IPS-20b (cell line): ENCODE measurements at regions not wholly inside any gene's neighbourhood (a gene's known extent, or its start where the extent isn't known, plus 50 kb on each side); places are given as distances from the start of the nearest gene placed in this dataset.

ENCODE experiments used
- H3K27ac ChIP-seq: one replicate; pipeline ENCODE4 v1.5.1; 2013; ENCODE audit warnings: low read length
- H3K27me3 ChIP-seq: 2 replicates; pipeline ENCODE4 v1.6.1; 2013; ENCODE audit warnings: mild to moderate bottlenecking, low read length, inconsistent platforms; ENCODE audit not compliant: insufficient read depth
- H3K36me3 ChIP-seq: 2 replicates; pipeline ENCODE4 v1.6.1; 2013; ENCODE audit warnings: low read depth, mild to moderate bottlenecking, inconsistent platforms, low read length, moderate library complexity; ENCODE audit not compliant: insufficient read depth
- H3K4me1 ChIP-seq: 2 replicates; pipeline ENCODE4 v1.6.1; 2013; ENCODE audit warnings: mild to moderate bottlenecking, control low read depth, inconsistent platforms, low read length, moderate library complexity; ENCODE audit not compliant: insufficient read depth
- H3K4me3 ChIP-seq: 2 replicates; pipeline ENCODE4 v1.5.1; 2013; ENCODE audit warnings: mild to moderate bottlenecking, low read length, inconsistent platforms
- H3K9ac ChIP-seq: 2 replicates; pipeline ENCODE4 v1.6.1; 2013; ENCODE audit warnings: low read depth, mild to moderate bottlenecking, inconsistent platforms, low read length, moderate library complexity
- H3K9me3 ChIP-seq: 2 replicates; pipeline ENCODE4 v1.6.1; 2013; ENCODE audit warnings: mild to moderate bottlenecking, low read depth, low read length, inconsistent platforms; ENCODE audit not compliant: insufficient read depth

DNA sequence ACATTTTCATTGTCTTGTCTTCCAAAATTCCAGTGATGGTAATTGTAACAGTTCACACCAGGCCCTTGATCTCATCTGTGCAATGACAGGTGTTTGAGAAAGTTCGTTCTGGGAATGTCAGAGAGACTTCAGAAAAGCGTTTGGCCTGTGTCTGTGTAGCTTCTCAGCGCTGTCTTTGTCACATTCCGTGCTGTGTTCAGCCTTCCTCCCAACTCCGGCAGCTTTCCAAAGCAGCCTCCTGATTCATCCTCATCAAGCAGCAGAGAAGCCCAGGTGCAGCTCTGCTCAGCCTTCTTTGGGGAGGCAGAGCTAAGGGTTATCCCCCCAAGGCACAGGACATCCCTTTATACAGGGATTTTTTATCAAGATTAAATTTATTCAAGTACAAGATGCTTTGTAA is 494.0 kb upstream of the SUCLG2 start:
- Histone ChIP-seq H3K9ac (no peak overlapping the region), H3K27me3 (no peaks in the 10 kb centered on the region), H3K4me3 (no peak overlapping the region), H3K4me1 (peaks cover 4% of the 10 kb centered on the region; the same call in 1 of the 2 replicates), H3K27ac (no peak overlapping the region), H3K9me3 (peaks cover 4% of the 10 kb centered on the region; the same call in 1 of the 2 replicates), H3K36me3 (no peaks in the 10 kb centered on the region)

DNA sequence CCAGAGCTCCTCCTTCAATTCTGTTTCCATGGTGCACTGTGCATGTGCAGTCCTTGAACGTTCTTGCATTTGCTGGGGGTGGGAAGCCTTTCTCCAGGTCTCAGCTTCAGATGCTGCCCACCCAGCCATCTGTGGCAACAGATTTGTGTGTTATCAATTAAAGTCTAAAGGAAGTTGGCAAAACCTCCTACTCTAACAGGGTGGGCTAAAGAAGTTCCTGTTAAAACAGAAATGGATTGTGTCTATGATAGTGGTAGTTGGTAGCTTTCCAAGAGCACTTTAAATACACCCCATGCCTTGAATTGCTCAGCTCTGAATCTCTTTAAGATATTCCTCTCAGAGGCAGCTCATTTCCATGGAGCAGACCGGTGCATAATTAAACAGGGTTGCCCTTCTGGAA is 488.0 kb upstream of the SUCLG2 start:
- no peaks in the 10 kb centered on the region for H3K9me3 ChIP-seq
- no peaks in the 10 kb centered on the region for H3K4me1 ChIP-seq
- H3K4me3 ChIP-seq = no peak overlapping the region
- no peaks in the 10 kb centered on the region for H3K36me3 ChIP-seq
- H3K27ac ChIP-seq = no peak overlapping the region
- no peak overlapping the region for H3K9ac ChIP-seq
- H3K27me3 ChIP-seq = no peaks in the 10 kb centered on the region

DNA sequence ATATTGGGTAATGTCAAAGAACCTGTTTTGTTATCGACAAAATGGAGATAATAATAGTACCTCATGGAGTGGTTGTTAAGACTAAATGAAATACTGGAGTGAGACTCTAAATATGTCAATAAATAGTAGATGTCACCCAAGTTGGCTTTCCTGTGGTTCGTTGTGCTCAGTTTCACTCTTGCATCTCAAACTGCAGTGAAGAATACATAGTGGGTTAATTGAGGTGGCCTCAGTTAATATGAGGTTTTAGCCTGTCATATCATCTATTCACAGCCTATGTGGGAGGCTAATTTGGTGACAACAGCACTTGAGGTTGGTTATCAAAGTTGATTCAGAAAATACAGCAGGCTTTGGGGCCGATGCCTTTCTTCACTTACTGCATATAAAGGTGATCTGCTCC is 485.5 kb upstream of the SUCLG2 start:
- Histone ChIP-seq H3K36me3 (no peaks in the 10 kb centered on the region), H3K4me1 (peaks cover 18% of the 10 kb centered on the region; the same call in 1 of the 2 replicates), H3K9ac (no peak overlapping the region), H3K27ac (no peak overlapping the region), H3K27me3 (no peaks in the 10 kb centered on the region), H3K4me3 (no peak overlapping the region), H3K9me3 (no peaks in the 10 kb centered on the region)

DNA sequence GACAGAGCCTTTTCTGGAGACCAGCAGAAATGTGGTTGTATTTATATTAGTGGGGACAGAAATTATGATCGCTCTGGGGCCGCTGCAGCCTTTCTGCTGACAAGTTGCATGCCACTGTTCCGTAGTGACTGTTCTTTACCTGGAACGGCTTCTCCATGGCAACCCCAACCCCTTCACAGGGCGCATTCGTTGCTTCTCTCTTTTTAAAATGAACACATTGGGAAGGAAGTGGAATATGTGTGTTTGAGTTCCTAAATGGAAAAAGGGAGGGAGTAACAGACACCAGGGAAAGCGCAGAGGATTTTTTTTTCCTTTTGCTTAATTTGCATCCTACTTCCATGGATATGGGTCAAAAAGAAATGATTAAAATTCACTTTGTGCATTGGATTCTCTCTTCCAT is 482.0 kb upstream of the SUCLG2 start:
- no peaks in the 10 kb centered on the region for H3K36me3 ChIP-seq
- no peak overlapping the region for H3K4me3 ChIP-seq
- no peak overlapping the region for H3K9ac ChIP-seq
- H3K27me3 ChIP-seq = no peaks in the 10 kb centered on the region
- H3K4me1 ChIP-seq = peaks cover 18% of the 10 kb centered on the region; the same call in 1 of the 2 replicates
- H3K9me3 ChIP-seq = no peaks in the 10 kb centered on the region
- no peak overlapping the region for H3K27ac ChIP-seq

DNA sequence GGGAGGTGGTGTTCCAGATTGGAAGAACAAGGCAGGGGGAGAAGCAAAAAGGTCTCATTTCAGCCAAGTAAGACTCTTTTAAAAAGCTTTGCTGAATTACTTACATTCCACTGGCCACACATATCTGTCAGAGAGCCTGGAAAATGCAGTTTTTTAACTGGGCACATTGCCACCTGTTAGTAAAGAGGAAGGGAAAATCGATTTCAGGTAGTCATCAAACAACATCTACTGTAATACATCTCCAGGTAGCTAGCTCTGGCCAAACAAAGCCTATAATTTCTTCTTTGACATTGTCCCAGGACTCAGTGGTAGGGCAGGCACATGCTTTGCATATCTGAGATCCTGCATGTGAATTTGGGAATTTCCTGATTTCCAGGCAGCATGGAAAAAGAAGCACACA is 480.7 kb upstream of the SUCLG2 start:
- Histone ChIP-seq H3K4me1 (peaks cover 18% of the 10 kb centered on the region; the same call in 1 of the 2 replicates), H3K4me3 (no peak overlapping the region), H3K9me3 (no peaks in the 10 kb centered on the region), H3K36me3 (no peaks in the 10 kb centered on the region), H3K27me3 (no peaks in the 10 kb centered on the region), H3K9ac (no peak overlapping the region), H3K27ac (no peak overlapping the region)

DNA sequence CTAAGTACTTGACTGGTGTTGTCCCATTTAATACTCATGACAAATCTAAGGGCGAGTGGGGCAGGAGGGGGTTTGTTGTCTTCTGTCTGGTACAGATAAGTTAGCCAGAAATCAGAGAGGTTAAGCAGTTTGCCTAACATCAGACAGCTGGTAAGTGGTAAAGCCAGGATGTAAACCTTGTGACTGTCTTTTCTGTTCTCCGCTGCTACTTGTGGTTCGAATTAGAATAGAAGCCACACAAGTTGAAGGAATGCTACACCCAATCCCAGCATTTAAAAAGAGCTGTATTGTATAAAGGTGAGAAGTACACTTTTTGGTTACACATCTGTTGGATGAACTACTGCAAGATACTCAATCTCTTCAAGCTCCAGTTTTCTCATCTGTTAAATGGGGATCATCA is 474.7 kb upstream of the SUCLG2 start:
- H3K9me3 ChIP-seq = no peaks in the 10 kb centered on the region
- no peaks in the 10 kb centered on the region for H3K27me3 ChIP-seq
- H3K36me3 ChIP-seq = no peaks in the 10 kb centered on the region
- no peak overlapping the region for H3K4me3 ChIP-seq
- H3K9ac ChIP-seq = no peak overlapping the region
- no peak overlapping the region for H3K27ac ChIP-seq
- peaks cover 7% of the 10 kb centered on the region; the same call in 1 of the 2 replicates for H3K4me1 ChIP-seq

DNA sequence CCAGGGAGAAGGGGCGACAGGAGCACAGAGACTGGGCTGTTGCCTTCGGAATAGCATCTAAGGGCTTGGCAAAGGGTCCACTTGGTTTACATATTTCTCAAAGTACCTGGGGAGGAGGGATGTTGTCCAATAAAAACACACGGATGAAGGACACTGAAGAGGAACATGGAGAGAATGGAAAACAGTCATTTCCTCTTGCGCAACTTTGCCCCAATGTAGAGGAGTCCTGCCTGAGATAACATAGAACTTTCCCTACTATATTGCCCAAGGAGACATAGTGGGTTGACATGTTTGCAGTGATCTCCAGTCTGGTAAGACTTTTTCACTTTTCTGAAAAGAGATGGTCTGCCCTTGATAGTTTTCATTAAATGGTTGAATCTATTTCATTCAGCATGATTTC is 468.8 kb upstream of the SUCLG2 start:
- Histone ChIP-seq H3K9me3 (no peaks in the 10 kb centered on the region), H3K4me3 (no peak overlapping the region), H3K4me1 (peaks cover 4% of the 10 kb centered on the region; the same call in 1 of the 2 replicates), H3K36me3 (no peaks in the 10 kb centered on the region), H3K9ac (no peak overlapping the region), H3K27me3 (no peaks in the 10 kb centered on the region), H3K27ac (no peak overlapping the region)

DNA sequence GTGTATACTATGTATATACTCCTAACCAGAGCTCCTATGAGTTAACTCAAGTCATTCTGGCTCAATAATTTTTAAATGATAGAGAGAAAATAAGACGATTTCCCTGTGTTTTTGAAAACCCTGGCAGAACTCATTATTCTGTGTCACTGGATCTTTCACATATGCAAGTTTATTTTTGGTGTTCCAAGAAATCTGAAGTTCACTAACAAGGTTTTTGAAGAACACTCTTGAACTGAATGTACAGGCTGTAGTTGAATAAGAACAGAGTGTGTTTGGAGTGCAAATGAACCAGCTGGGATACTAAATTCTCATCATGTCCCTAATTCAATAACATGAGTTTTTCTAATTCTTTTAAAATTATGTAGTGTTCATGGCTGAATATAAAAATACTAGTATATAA is 466.9 kb upstream of the SUCLG2 start:
- H3K36me3 ChIP-seq = no peaks in the 10 kb centered on the region
- H3K27me3 ChIP-seq = no peaks in the 10 kb centered on the region
- no peaks in the 10 kb centered on the region for H3K9me3 ChIP-seq
- no peak overlapping the region for H3K27ac ChIP-seq
- H3K9ac ChIP-seq = no peak overlapping the region
- H3K4me1 ChIP-seq = peaks cover 4% of the 10 kb centered on the region; the same call in 1 of the 2 replicates
- H3K4me3 ChIP-seq = no peak overlapping the region

DNA sequence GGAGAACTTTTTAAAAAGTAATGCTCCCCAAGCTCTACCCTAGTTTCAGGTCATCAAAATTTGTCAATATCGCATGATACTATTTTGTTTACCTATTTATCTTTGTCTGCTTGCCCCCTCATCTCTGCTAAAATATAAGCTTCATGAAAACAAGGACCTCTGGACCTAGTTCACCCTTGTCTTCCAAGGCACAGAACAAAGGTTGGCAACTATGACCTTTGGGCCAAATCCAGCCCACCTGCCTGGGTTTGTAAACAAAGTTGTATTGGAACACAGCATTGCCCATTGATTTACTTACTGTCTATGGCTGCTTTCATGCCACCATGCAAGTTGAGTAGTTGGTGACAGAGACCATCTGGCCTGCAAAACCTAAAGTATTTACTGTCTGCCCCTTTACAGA is 462.2 kb upstream of the SUCLG2 start:
- Histone ChIP-seq H3K9ac (no peak overlapping the region), H3K27ac (no peak overlapping the region), H3K4me1 (no peaks in the 10 kb centered on the region), H3K36me3 (no peaks in the 10 kb centered on the region), H3K4me3 (no peak overlapping the region), H3K9me3 (no peaks in the 10 kb centered on the region), H3K27me3 (no peaks in the 10 kb centered on the region)

DNA sequence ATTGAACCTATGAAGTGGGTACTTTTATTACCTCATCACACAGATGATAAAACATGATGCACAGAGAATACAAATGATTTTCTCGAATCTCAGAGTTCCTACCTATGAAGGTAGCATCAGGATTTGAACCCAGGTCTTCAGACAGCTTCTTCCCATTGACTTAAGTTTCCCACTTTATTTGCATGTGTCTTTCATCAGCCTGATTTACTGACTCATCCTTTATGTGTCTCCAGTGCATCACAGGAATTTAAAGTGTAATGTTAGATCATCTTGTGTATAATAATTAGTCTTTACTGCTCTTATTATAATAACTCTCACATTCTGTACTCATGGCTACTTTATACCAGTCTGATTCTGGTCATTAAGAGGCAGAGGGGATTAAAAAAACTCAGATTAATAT is 449.4 kb upstream of the SUCLG2 start:
- Histone ChIP-seq H3K4me1 (no peaks in the 10 kb centered on the region), H3K9ac (no peak overlapping the region), H3K27me3 (no peaks in the 10 kb centered on the region), H3K36me3 (no peaks in the 10 kb centered on the region), H3K27ac (no peak overlapping the region), H3K4me3 (no peak overlapping the region), H3K9me3 (no peaks in the 10 kb centered on the region)

DNA sequence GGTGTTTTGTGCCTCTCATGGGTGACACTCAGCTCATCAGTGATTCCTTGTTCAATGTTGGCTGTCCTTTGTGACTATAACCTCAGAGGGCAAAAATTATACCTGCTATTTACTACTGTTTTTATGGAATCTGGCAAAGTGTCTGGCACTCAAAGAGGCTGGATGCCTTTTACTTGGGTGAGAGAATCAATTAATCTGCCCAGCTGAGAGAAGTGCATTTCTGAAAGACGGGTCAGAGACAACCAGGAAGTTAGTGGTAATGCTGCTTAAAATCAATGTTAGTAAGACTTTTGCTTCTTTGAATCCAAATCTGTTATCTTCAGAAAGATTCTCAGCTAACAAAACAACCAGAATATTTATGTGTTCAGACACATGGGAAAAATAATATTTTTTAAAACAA is 436.2 kb upstream of the SUCLG2 start:
- H3K4me1 ChIP-seq = no peaks in the 10 kb centered on the region
- no peak overlapping the region for H3K27ac ChIP-seq
- no peak overlapping the region for H3K4me3 ChIP-seq
- no peaks in the 10 kb centered on the region for H3K27me3 ChIP-seq
- no peaks in the 10 kb centered on the region for H3K9me3 ChIP-seq
- no peaks in the 10 kb centered on the region for H3K36me3 ChIP-seq
- no peak overlapping the region for H3K9ac ChIP-seq

DNA sequence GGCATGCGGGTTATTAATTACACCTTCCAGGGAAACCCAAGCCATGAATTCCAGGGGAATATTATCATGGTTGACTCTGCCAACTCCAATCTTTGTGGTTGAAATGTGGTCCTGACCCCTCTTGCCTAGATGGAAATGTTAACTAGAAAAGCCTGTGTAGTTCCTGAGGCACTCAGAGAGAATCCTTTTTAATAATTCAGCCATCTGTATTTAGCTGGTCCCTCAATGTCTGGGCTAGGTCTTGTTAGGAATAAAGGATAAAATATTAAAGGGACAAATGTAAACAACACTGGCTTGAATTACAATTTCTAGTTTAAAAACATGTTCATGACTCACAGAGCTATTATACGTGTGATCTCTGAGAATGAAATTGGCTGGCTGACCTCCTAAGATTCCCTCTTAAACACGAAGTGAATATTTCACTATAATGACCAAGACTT is 435.2 kb upstream of the SUCLG2 start:
- Histone ChIP-seq H3K27me3 (no peaks in the 10 kb centered on the region), H3K27ac (no peak overlapping the region), H3K9ac (no peak overlapping the region), H3K36me3 (no peaks in the 10 kb centered on the region), H3K9me3 (no peaks in the 10 kb centered on the region), H3K4me1 (no peaks in the 10 kb centered on the region), H3K4me3 (no peak overlapping the region)

DNA sequence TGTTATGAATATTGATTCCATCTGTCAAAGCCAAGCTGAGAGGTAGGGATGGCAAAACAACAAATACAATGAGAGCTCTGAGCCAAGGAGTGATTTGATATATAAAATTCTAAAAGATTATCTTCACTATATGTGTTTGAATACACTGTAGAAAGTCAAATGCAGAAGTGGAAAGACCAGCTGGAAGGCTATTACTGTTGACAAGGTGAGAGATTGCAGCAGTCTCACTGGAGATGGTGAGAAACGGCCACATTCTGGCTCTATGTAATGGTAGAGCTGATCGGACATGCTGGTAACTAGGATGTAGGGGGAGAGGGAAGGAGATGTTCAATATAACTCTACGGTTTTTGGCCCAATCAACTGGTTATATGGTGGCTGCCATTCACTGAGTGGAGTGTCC is 434.2 kb upstream of the SUCLG2 start:
- no peaks in the 10 kb centered on the region for H3K4me1 ChIP-seq
- no peaks in the 10 kb centered on the region for H3K27me3 ChIP-seq
- no peak overlapping the region for H3K9ac ChIP-seq
- H3K9me3 ChIP-seq = no peaks in the 10 kb centered on the region
- H3K27ac ChIP-seq = no peak overlapping the region
- H3K36me3 ChIP-seq = no peaks in the 10 kb centered on the region
- H3K4me3 ChIP-seq = no peak overlapping the region
